ENCODE measurements at regions not wholly inside any gene's neighbourhood (a gene's known extent, or its start where the extent isn't known, plus 50 kb on each side); places are given as distances from the start of the nearest gene placed in this dataset.

- Histone ChIP-seq H3K4me3 (no peak overlapping the region), H3K27ac (no peak overlapping the region)
- TF ChIP-seq, protein P1, sequence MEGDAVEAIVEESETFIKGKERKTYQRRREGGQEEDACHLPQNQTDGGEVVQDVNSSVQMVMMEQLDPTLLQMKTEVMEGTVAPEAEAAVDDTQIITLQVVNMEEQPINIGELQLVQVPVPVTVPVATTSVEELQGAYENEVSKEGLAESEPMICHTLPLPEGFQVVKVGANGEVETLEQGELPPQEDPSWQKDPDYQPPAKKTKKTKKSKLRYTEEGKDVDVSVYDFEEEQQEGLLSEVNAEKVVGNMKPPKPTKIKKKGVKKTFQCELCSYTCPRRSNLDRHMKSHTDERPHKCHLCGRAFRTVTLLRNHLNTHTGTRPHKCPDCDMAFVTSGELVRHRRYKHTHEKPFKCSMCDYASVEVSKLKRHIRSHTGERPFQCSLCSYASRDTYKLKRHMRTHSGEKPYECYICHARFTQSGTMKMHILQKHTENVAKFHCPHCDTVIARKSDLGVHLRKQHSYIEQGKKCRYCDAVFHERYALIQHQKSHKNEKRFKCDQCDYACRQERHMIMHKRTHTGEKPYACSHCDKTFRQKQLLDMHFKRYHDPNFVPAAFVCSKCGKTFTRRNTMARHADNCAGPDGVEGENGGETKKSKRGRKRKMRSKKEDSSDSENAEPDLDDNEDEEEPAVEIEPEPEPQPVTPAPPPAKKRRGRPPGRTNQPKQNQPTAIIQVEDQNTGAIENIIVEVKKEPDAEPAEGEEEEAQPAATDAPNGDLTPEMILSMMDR (IDR thresholded peaks at IDR 0.05): no peak
- no peak for DNase-seq (ENCODE audit: low spot score)
These were observed 88.1 kb upstream of the BCL6 start for GRCh38 chr3:187833375-187833774.

- no peak for DNase-seq (ENCODE audit: low spot score)
These were observed 88.7 kb upstream of the BCL6 start for GRCh38 chr3:187833799-187834578.

GRCh38 chr3:187836823-187837770 lies 91.8 kb upstream of the BCL6 start:
- DNase-seq (ENCODE audit: low spot score): no peak
- H3K27ac ChIP-seq: no peak overlapping the region
- no peak overlapping the region for H3K4me3 ChIP-seq
- TF ChIP-seq, protein P1 (IDR thresholded peaks at IDR 0.05): no peak

More at GRCh38 chr3:187833799-187834578, 88.7 kb upstream of the BCL6 start:
- no peak overlapping the region for H3K4me3 ChIP-seq
- TF ChIP-seq, protein P1 (IDR thresholded peaks at IDR 0.05): no peak
- no peak overlapping the region for H3K27ac ChIP-seq

GRCh38 chr3:187838016-187838540 lies 92.8 kb upstream of the BCL6 start:
- TF ChIP-seq, protein P1 (IDR thresholded peaks at IDR 0.05): no peak
- no peak for DNase-seq (ENCODE audit: low spot score)
- H3K27ac ChIP-seq: no peak overlapping the region
- no peak overlapping the region for H3K4me3 ChIP-seq

GRCh38 chr3:187839422-187839821 lies 94.2 kb upstream of the BCL6 start:
- Histone ChIP-seq H3K4me3 (no peak overlapping the region), H3K27ac (no peak overlapping the region)
- DNase-seq (ENCODE audit: low spot score): no peak
- TF ChIP-seq, protein P1 (IDR thresholded peaks at IDR 0.05): no peak

DNA sequence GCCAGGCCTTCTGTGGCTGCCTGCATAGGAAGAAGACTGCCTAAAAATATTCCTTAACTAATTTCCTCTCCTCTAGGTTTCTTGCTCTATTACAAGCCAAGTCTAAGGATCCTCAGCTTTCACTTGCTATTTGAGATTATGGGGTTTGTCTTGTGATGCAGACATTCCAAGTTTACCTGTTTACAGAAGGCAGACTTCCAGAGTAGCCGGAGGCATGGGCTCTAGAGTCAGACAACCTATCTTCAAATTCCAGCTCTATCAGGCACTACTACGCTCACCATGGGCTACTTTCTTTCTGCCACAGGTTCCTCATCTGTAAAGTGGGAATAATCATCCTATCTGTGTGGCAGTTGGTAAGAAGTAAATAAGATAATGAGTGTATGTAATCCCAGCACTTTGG lies 95.6 kb upstream of the BCL6 start:
- TF ChIP-seq, protein P1 (IDR thresholded peaks at IDR 0.05): no peak
- Histone ChIP-seq H3K4me3 (no peak overlapping the region), H3K27ac (no peak overlapping the region)
- DNase-seq (ENCODE audit: low spot score): no peak

Measured in coronary artery (tissue), 2 donors.